Mesenchymal stem cell (in vitro differentiated cells and primary cell): ENCODE measurements at regions not wholly inside any gene's neighbourhood (a gene's known extent, or its start where the extent isn't known, plus 50 kb on each side); places are given as distances from the start of the nearest gene placed in this dataset.

ENCODE experiments used
- DNase-seq: peaks from one replicate; pipeline ENCODE4 v3.0.0-alpha.2; 2013
- H2AFZ ChIP-seq: one replicate; pipeline ENCODE4 v1.6.1; 2013; ENCODE audit warnings: low read depth, mild to moderate bottlenecking, control low read depth, inconsistent platforms, low read length, moderate library complexity
- H2AK5ac ChIP-seq: 2 replicates; pipeline ENCODE4 v1.6.1; 2013; ENCODE audit warnings: low read length, moderate library complexity, mild to moderate bottlenecking, inconsistent platforms; ENCODE audit not compliant: severe bottlenecking
- H2BK120ac ChIP-seq: one replicate; pipeline ENCODE4 v1.6.1; 2013; ENCODE audit warnings: low read depth, mild to moderate bottlenecking, inconsistent platforms, low read length, moderate library complexity
- H2BK12ac ChIP-seq, 2 experiments: one replicate each; pipeline ENCODE4 v1.6.1; 2013; ENCODE audit warnings: inconsistent platforms in 2 of 2, low read length in 2 of 2, mild to moderate bottlenecking in 2 of 2, moderate library complexity in 2 of 2, control low read depth in 1 of 2
- H2BK15ac ChIP-seq: one replicate; pipeline ENCODE4 v1.6.1; 2013; ENCODE audit warnings: mild to moderate bottlenecking, low read depth, inconsistent platforms; ENCODE audit not compliant: poor library complexity, severe bottlenecking
- H2BK5ac ChIP-seq: 2 replicates; pipeline ENCODE4 v1.6.1; 2013; ENCODE audit warnings: low read depth, mild to moderate bottlenecking, low read length, control low read depth, inconsistent platforms; ENCODE audit not compliant: poor library complexity, severe bottlenecking
- H3K14ac ChIP-seq, 2 experiments: one replicate each; pipeline ENCODE4 v1.6.1; 2013; ENCODE audit warnings: inconsistent platforms in 2 of 2, low read length in 2 of 2, control low read depth in 1 of 2, mild to moderate bottlenecking in 1 of 2, moderate library complexity in 1 of 2
- H3K18ac ChIP-seq, 2 experiments: one replicate each; pipeline ENCODE4 v1.6.1; 2013; ENCODE audit warnings: inconsistent platforms in 2 of 2, low read length in 2 of 2, control low read depth in 1 of 2, low read depth in 1 of 2, mild to moderate bottlenecking in 1 of 2
- H3K23ac ChIP-seq, 2 experiments: one replicate each; pipeline ENCODE4 v1.6.1; 2013; ENCODE audit warnings: inconsistent platforms in 2 of 2, low read length in 2 of 2, mild to moderate bottlenecking in 2 of 2, moderate library complexity in 2 of 2, control low read depth in 1 of 2
- H3K27ac ChIP-seq: 2 replicates; pipeline ENCODE4 v1.5.1; 2013; ENCODE audit warnings: mild to moderate bottlenecking, moderate library complexity, low read length, control low read depth, inconsistent platforms; ENCODE audit not compliant: poor library complexity, severe bottlenecking
- H3K27me3 ChIP-seq, 2 experiments: 2 replicates each; pipeline versions ENCODE4 v1.6.1 to v1.7.0; 2013; ENCODE audit warnings: low read length in 2 of 2, mild to moderate bottlenecking in 2 of 2, moderate library complexity in 2 of 2, control low read depth in 1 of 2, inconsistent platforms in 1 of 2; ENCODE audit not compliant: control insufficient read depth in 1 of 2, insufficient read depth in 1 of 2
- H3K36me3 ChIP-seq, 2 experiments: 2 replicates each; pipeline versions ENCODE4 v1.6.1 to v1.7.0; 2013; ENCODE audit warnings: low read length in 2 of 2, control low read depth in 1 of 2, inconsistent platforms in 1 of 2, low read depth in 1 of 2, mild to moderate bottlenecking in 1 of 2; ENCODE audit not compliant: insufficient read depth in 2 of 2, control insufficient read depth in 1 of 2
- H3K4ac ChIP-seq, 2 experiments: one replicate each; pipeline ENCODE4 v1.6.1; 2013; ENCODE audit warnings: inconsistent platforms in 2 of 2, low read length in 2 of 2, mild to moderate bottlenecking in 2 of 2, moderate library complexity in 2 of 2, control low read depth in 1 of 2, low read depth in 1 of 2
- H3K4me1 ChIP-seq: 2 replicates; pipeline ENCODE4 v1.6.1; 2013; ENCODE audit warnings: low read depth, low read length, control low read depth; ENCODE audit not compliant: control insufficient read depth, insufficient read depth
- H3K4me2 ChIP-seq: 2 replicates; pipeline ENCODE4 v1.6.1; 2013; ENCODE audit warnings: low read length, mild to moderate bottlenecking, inconsistent platforms; ENCODE audit not compliant: poor library complexity, severe bottlenecking
- H3K4me3 ChIP-seq, 2 experiments: 2 replicates each; pipeline versions ENCODE4 v1.5.1 to v1.7.0; 2013; ENCODE audit warnings: low read length in 2 of 2, mild to moderate bottlenecking in 2 of 2, control low read depth in 1 of 2, low read depth in 1 of 2; ENCODE audit not compliant: insufficient read depth in 1 of 2
- H3K79me1 ChIP-seq: replicated peaks from 2 replicates; pipeline ENCODE4 v1.6.1; 2013; ENCODE audit warnings: mild to moderate bottlenecking, control low read depth, low read length, inconsistent platforms; ENCODE audit not compliant: poor library complexity, severe bottlenecking
- H3K9ac ChIP-seq: 2 replicates; pipeline ENCODE4 v1.7.0; 2013; ENCODE audit warnings: mild to moderate bottlenecking, low read length, moderate library complexity
- H3K9me3 ChIP-seq: 2 replicates; pipeline ENCODE4 v1.7.0; 2013; ENCODE audit warnings: mild to moderate bottlenecking, low read length; ENCODE audit not compliant: control insufficient read depth
- H4K8ac ChIP-seq: one replicate; pipeline ENCODE4 v1.6.1; 2013; ENCODE audit warnings: inconsistent platforms, mild to moderate bottlenecking, low read length, moderate library complexity
- H4K91ac ChIP-seq: one replicate; pipeline ENCODE4 v1.6.1; 2013; ENCODE audit warnings: mild to moderate bottlenecking, low read length, inconsistent platforms
- WGBS: methylation state at CpG from one replicate; pipeline ENCODE4 v1.1.7; 2013; ENCODE audit warnings: mixed read lengths; 5-methylcytosine and 5-hydroxymethylcytosine counted together

DNA sequence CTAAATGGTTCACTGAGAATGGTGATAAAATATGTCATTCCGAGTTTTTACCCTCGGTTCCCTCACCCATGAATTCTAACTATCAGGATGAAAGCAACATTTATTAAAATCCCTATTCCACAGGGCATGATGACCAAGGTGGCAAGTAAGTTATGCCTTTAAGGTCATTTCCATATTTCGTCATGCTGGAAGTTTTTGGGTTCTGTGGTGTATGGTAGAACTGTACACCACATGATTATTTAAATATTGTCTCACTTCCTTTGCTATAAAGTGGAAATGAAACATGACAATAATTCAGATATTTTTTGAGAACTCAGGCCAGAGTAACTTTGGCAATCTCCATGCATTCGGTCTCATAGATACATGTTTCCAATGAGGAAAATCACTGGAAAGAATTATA is 68.5 kb upstream of the CARD18 start:
- H3K14ac ChIP-seq = no peak overlapping the region
- H2BK120ac ChIP-seq = no peak overlapping the region
- H3K23ac ChIP-seq = no peak overlapping the region
- H3K18ac ChIP-seq = no peak overlapping the region
- no peak overlapping the region for H2BK5ac ChIP-seq
- H3K4ac ChIP-seq = no peak overlapping the region
- H4K8ac ChIP-seq = no peak overlapping the region
- no peak overlapping the region for H2BK12ac ChIP-seq
- no peaks in the 10 kb centered on the region for H3K27me3 ChIP-seq
- no peak overlapping the region for H3K27ac ChIP-seq
- H3K36me3 ChIP-seq = no peaks in the 10 kb centered on the region
- H3K4me2 ChIP-seq = no peak overlapping the region
- no peaks in the 10 kb centered on the region for H3K79me1 ChIP-seq
- H3K9me3 ChIP-seq = no peaks in the 10 kb centered on the region
- H4K91ac ChIP-seq = no peak overlapping the region
- DNase-seq = no peak
- H3K4me1 ChIP-seq = no peaks in the 10 kb centered on the region
- no peak overlapping the region for H2BK15ac ChIP-seq
- H2AFZ ChIP-seq = no peak overlapping the region
- H3K4me3 ChIP-seq = no peak overlapping the region
- 83% methylated on average over 1 of the region's 4 CpGs for WGBS
- H2AK5ac ChIP-seq = no peak overlapping the region
- H3K9ac ChIP-seq = no peak overlapping the region

- DNase-seq = no peak
- H2AFZ ChIP-seq = no peak overlapping the region
- no peak overlapping the region for H3K23ac ChIP-seq
- no peak overlapping the region for H2BK5ac ChIP-seq
- H3K79me1 ChIP-seq = no peaks in the 10 kb centered on the region
- no peak overlapping the region for H2BK120ac ChIP-seq
- H3K4ac ChIP-seq = no peak overlapping the region
- H3K4me2 ChIP-seq = no peak overlapping the region
- WGBS = 27% methylated on average over 2 of the region's 4 CpGs
- no peaks in the 10 kb centered on the region for H3K9me3 ChIP-seq
- H2AK5ac ChIP-seq = no peak overlapping the region
- no peak overlapping the region for H3K14ac ChIP-seq
- H3K9ac ChIP-seq = no peak overlapping the region
- no peak overlapping the region for H2BK12ac ChIP-seq
- no peak overlapping the region for H4K8ac ChIP-seq
- no peaks in the 10 kb centered on the region for H3K4me1 ChIP-seq
- no peak overlapping the region for H3K4me3 ChIP-seq
- H4K91ac ChIP-seq = no peak overlapping the region
- no peaks in the 10 kb centered on the region for H3K27me3 ChIP-seq
- no peaks in the 10 kb centered on the region for H3K36me3 ChIP-seq
- H3K27ac ChIP-seq = no peak overlapping the region
- no peak overlapping the region for H2BK15ac ChIP-seq
- no peak overlapping the region for H3K18ac ChIP-seq
These were observed 67.1 kb upstream of the CARD18 start for GRCh38 chr11:105206633-105207032.

- DNase-seq = no peak
- Histone ChIP-seq H2BK120ac (no peak overlapping the region), H3K4ac (no peak overlapping the region), H3K36me3 (no peaks in the 10 kb centered on the region), H3K27me3 (no peaks in the 10 kb centered on the region), H3K18ac (no peak overlapping the region), H3K4me3 (no peak overlapping the region), H3K9ac (no peak overlapping the region), H3K27ac (no peak overlapping the region), H2AK5ac (no peak overlapping the region), H4K91ac (no peak overlapping the region), H2BK5ac (no peak overlapping the region), H3K4me1 (no peaks in the 10 kb centered on the region), H3K4me2 (no peak overlapping the region), H3K79me1 (no peaks in the 10 kb centered on the region), H3K9me3 (no peaks in the 10 kb centered on the region), H4K8ac (no peak overlapping the region), H2AFZ (no peak overlapping the region), H3K23ac (no peak overlapping the region), H2BK12ac (no peak overlapping the region), H2BK15ac (no peak overlapping the region), H3K14ac (no peak overlapping the region)
These were observed 65.1 kb upstream of the CARD18 start for GRCh38 chr11:105204636-105205035.

DNA sequence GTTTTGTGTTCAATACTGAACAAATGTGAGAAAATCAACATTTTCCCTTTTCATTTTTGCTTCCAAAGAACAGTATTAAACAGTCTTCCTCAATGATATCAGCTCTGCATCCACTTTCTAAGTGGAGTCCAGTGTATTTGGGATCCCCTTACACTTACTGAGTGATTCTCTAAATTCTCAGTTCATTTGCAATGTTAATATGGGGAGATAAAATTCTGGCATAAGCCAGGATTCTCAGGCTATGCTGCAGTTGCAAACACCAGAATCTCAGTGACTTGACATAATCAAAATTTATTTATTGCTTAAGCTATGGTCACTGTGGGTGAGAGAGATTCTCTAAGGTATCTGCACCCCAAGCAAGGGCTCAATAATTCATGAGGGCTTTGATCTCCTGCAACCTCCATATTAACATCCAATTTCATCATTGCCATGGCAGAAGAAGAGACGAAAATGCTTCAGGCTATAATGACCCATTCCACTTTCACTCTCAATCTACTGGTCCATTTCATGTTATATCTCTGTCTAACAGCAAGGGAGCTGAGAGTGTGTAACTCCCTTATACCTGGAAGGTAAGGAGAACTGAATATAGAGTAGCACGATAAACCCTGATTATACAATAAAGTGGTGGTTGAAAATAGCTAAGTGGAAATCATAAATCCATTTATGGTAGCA is 64.1 kb upstream of the CARD18 start:
- no peak overlapping the region for H3K18ac ChIP-seq
- no peak for DNase-seq
- H3K36me3 ChIP-seq = no peaks in the 10 kb centered on the region
- H2BK120ac ChIP-seq = no peak overlapping the region
- no peak overlapping the region for H2AFZ ChIP-seq
- no peak overlapping the region for H4K8ac ChIP-seq
- no peak overlapping the region for H2BK5ac ChIP-seq
- no peak overlapping the region for H3K4me2 ChIP-seq
- no peaks in the 10 kb centered on the region for H3K4me1 ChIP-seq
- H3K9ac ChIP-seq = no peak overlapping the region
- no peaks in the 10 kb centered on the region for H3K79me1 ChIP-seq
- H2AK5ac ChIP-seq = no peak overlapping the region
- H2BK15ac ChIP-seq = no peak overlapping the region
- H3K23ac ChIP-seq = no peak overlapping the region
- no peak overlapping the region for H3K14ac ChIP-seq
- H4K91ac ChIP-seq = no peak overlapping the region
- 100% methylated on average over 1 of the region's 2 CpGs for WGBS
- no peaks in the 10 kb centered on the region for H3K27me3 ChIP-seq
- H3K4ac ChIP-seq = no peak overlapping the region
- no peak overlapping the region for H3K4me3 ChIP-seq
- no peak overlapping the region for H2BK12ac ChIP-seq
- no peak overlapping the region for H3K27ac ChIP-seq
- no peaks in the 10 kb centered on the region for H3K9me3 ChIP-seq
